OCI-LY1 (cell line): ENCODE measurements at regions not wholly inside any gene's neighbourhood (a gene's known extent, or its start where the extent isn't known, plus 50 kb on each side); places are given as distances from the start of the nearest gene placed in this dataset.

ENCODE experiments used
- EZH2 ChIP-seq: fragments of 200-600 bp; sonication (generic), shearing (Covaris generic); IDR thresholded peaks from 2 replicates; pipeline ENCODE4 v1.8.0; 2017; ENCODE audit warnings: borderline replicate concordance, mixed run types, mild to moderate bottlenecking, antibody characterized with exemption, low read length, moderate library complexity, mixed read lengths
- TF ChIP-seq, protein P1 (sequence below): fragments of 200-600 bp; sonication (generic), shearing (Covaris generic); IDR thresholded peaks from 2 replicates; pipeline ENCODE4 v1.5.1; 2017; ENCODE audit warnings: mild to moderate bottlenecking, antibody characterized with exemption, low read length, moderate library complexity, mixed read lengths

DNA sequence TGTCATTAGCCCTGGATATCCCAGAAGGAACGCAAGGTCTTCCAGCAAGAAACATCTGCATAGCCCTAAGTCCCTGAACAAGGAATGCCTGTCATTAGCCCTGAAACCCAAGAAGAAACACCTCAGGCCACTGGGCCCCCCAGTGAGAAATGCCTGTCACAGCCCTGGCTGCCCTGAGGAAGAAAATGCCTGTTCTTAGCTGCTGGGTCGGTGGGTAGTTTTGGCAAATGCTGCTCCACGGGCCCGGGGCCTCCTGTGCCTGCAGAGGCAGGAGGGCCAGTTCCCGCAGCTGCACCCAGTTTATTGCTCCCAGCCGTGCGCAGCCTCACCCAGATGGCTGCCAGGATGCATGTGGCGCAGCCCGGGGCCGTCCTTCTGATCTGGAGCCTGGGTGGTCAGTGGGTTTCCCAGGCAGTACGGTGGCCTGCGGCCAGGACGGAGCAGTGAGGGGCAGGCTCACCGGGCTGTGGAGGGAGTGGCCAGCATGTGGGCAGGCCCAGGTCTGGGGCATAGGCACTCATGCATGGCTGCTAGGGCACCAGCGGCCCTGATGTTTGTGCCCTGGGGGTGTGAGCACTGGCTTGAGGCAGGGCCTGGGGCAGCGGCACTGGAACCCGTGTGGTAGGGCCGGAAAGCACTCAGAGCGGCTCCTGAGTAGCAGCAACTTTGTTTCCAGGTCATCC lies 219.0 kb downstream of the ERMARD start:
- TF ChIP-seq, protein P1, sequence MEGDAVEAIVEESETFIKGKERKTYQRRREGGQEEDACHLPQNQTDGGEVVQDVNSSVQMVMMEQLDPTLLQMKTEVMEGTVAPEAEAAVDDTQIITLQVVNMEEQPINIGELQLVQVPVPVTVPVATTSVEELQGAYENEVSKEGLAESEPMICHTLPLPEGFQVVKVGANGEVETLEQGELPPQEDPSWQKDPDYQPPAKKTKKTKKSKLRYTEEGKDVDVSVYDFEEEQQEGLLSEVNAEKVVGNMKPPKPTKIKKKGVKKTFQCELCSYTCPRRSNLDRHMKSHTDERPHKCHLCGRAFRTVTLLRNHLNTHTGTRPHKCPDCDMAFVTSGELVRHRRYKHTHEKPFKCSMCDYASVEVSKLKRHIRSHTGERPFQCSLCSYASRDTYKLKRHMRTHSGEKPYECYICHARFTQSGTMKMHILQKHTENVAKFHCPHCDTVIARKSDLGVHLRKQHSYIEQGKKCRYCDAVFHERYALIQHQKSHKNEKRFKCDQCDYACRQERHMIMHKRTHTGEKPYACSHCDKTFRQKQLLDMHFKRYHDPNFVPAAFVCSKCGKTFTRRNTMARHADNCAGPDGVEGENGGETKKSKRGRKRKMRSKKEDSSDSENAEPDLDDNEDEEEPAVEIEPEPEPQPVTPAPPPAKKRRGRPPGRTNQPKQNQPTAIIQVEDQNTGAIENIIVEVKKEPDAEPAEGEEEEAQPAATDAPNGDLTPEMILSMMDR, result no peak
- no peak for TF ChIP-seq EZH2
